ENCODE measurements at regions not wholly inside any gene's neighbourhood (a gene's known extent, or its start where the extent isn't known, plus 50 kb on each side); places are given as distances from the start of the nearest gene placed in this dataset.

GRCh38 chr16:85201574-85201973 is 89.3 kb upstream of the CIBAR2 start:
- TF ChIP-seq, protein P1, sequence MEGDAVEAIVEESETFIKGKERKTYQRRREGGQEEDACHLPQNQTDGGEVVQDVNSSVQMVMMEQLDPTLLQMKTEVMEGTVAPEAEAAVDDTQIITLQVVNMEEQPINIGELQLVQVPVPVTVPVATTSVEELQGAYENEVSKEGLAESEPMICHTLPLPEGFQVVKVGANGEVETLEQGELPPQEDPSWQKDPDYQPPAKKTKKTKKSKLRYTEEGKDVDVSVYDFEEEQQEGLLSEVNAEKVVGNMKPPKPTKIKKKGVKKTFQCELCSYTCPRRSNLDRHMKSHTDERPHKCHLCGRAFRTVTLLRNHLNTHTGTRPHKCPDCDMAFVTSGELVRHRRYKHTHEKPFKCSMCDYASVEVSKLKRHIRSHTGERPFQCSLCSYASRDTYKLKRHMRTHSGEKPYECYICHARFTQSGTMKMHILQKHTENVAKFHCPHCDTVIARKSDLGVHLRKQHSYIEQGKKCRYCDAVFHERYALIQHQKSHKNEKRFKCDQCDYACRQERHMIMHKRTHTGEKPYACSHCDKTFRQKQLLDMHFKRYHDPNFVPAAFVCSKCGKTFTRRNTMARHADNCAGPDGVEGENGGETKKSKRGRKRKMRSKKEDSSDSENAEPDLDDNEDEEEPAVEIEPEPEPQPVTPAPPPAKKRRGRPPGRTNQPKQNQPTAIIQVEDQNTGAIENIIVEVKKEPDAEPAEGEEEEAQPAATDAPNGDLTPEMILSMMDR (IDR thresholded peaks at IDR 0.05), result no peak
- no peak for TF ChIP-seq POLR2A (IDR thresholded peaks at IDR 0.05)

Measured in heart left ventricle (tissue), 13 donors.